Testis (tissue), 2 donors: ENCODE measurements at regions not wholly inside any gene's neighbourhood (a gene's known extent, or its start where the extent isn't known, plus 50 kb on each side); places are given as distances from the start of the nearest gene placed in this dataset.

Experiments
- CTCF ChIP-seq, 3 experiments: fragments of 450-650 bp in 2 of 3; fragments of 200-600 bp in 1 of 3; sonication (generic) in 1 of 3; IDR thresholded peaks; one replicate each; pipeline ENCODE4 v1.5.1; 2016 to 2019; ENCODE audit warnings: antibody characterized with exemption in 3 of 3, mild to moderate bottlenecking in 2 of 3, moderate library complexity in 1 of 3
- POLR2A ChIP-seq: fragments of 450-650 bp; IDR thresholded peaks from one replicate; pipeline ENCODE4 v1.6.1; 2017; ENCODE audit warnings: antibody characterized with exemption, mild to moderate bottlenecking, moderate library complexity

GRCh38 chr6:90701146-90701781, 114.4 kb upstream of the MAP3K7 start:
- TF ChIP-seq CTCF (IDR thresholded peaks at IDR 0.05): no peak
- TF ChIP-seq POLR2A: no peak
